ENCODE measurements at regions not wholly inside any gene's neighbourhood (a gene's known extent, or its start where the extent isn't known, plus 50 kb on each side); places are given as distances from the start of the nearest gene placed in this dataset.

- ATAC-seq = no peak
- no peak for DNase-seq
These were observed 75.5 kb upstream of the PCGF5 start for GRCh38 chr10:91144961-91145360.

DNA sequence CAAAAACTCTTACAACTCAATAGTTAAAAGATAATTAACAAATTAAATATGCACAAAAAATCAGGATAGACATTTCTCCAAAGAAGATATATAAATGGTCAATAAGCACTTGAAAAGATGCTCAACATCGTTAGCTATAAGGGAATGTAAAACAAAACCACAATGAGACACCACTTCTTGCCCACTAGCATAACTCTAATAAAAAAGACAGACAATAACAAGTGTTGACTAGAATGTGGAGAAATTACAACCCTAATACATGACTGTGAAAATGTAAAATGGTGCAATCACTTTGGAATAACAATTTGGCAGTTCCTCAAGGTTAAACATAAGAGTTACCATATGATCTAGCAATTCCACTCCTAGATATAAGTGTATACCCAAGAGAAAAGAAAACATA lies 74.3 kb upstream of the PCGF5 start:
- Histone ChIP-seq H3K27me3 (ENCODE audit: low read depth) (no peaks in the 10 kb centered on the region), H3K36me3 (no peaks in the 10 kb centered on the region), H3K9me3 (no peaks in the 10 kb centered on the region), H3K4me1 (no peaks in the 10 kb centered on the region), H3K27ac (no peak overlapping the region), H3K4me3 (no peak overlapping the region)
- TF ChIP-seq, protein P1, sequence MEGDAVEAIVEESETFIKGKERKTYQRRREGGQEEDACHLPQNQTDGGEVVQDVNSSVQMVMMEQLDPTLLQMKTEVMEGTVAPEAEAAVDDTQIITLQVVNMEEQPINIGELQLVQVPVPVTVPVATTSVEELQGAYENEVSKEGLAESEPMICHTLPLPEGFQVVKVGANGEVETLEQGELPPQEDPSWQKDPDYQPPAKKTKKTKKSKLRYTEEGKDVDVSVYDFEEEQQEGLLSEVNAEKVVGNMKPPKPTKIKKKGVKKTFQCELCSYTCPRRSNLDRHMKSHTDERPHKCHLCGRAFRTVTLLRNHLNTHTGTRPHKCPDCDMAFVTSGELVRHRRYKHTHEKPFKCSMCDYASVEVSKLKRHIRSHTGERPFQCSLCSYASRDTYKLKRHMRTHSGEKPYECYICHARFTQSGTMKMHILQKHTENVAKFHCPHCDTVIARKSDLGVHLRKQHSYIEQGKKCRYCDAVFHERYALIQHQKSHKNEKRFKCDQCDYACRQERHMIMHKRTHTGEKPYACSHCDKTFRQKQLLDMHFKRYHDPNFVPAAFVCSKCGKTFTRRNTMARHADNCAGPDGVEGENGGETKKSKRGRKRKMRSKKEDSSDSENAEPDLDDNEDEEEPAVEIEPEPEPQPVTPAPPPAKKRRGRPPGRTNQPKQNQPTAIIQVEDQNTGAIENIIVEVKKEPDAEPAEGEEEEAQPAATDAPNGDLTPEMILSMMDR (IDR thresholded peaks at IDR 0.05) = no peak
- DNase-seq (no peak), ATAC-seq (no peak)
- intact Hi-C loops (cut with DNase I) = no loop called here

More at GRCh38 chr10:91144961-91145360, 75.5 kb upstream of the PCGF5 start:
- intact Hi-C loops (cut with DNase I) = no loop called here
- H3K36me3 ChIP-seq = no peaks in the 10 kb centered on the region
- TF ChIP-seq, protein P1 (IDR thresholded peaks at IDR 0.05) = no peak
- no peaks in the 10 kb centered on the region for H3K4me1 ChIP-seq
- no peak overlapping the region for H3K4me3 ChIP-seq
- H3K27me3 ChIP-seq (ENCODE audit: low read depth) = no peaks in the 10 kb centered on the region
- no peak overlapping the region for H3K27ac ChIP-seq
- H3K9me3 ChIP-seq = no peaks in the 10 kb centered on the region

- intact Hi-C loops (cut with DNase I) = no loop called here
- TF ChIP-seq, protein P1 (IDR thresholded peaks at IDR 0.05) = no peak
These were observed 70.9 kb upstream of the PCGF5 start for GRCh38 chr10:91149550-91149949.

GRCh38 chr10:91150631-91151030 lies 69.8 kb upstream of the PCGF5 start:
- H3K27ac ChIP-seq = no peak overlapping the region
- H3K9me3 ChIP-seq = no peaks in the 10 kb centered on the region
- ATAC-seq (no peak), DNase-seq (no peak)
- no peaks in the 10 kb centered on the region for H3K36me3 ChIP-seq
- H3K27me3 ChIP-seq (ENCODE audit: low read depth) = no peaks in the 10 kb centered on the region
- H3K4me3 ChIP-seq = no peak overlapping the region
- TF ChIP-seq, protein P1 (IDR thresholded peaks at IDR 0.05) = no peak
- intact Hi-C loops (cut with DNase I) = no loop called here
- H3K4me1 ChIP-seq = no peaks in the 10 kb centered on the region

More at GRCh38 chr10:91149550-91149949, 70.9 kb upstream of the PCGF5 start:
- Histone ChIP-seq H3K36me3 (no peaks in the 10 kb centered on the region), H3K9me3 (no peaks in the 10 kb centered on the region), H3K4me1 (no peaks in the 10 kb centered on the region), H3K27ac (no peak overlapping the region), H3K27me3 (ENCODE audit: low read depth) (no peaks in the 10 kb centered on the region), H3K4me3 (no peak overlapping the region)
- no peak for DNase-seq
- no peak for ATAC-seq

- TF ChIP-seq, protein P1 (IDR thresholded peaks at IDR 0.05) = no peak
- Histone ChIP-seq H3K36me3 (no peaks in the 10 kb centered on the region), H3K27me3 (ENCODE audit: low read depth) (no peaks in the 10 kb centered on the region), H3K9me3 (no peaks in the 10 kb centered on the region), H3K4me3 (no peak overlapping the region), H3K27ac (no peak overlapping the region), H3K4me1 (no peaks in the 10 kb centered on the region)
- ATAC-seq = no peak
- intact Hi-C loops (cut with DNase I) = no loop called here
- DNase-seq = no peak
These were observed 67.0 kb upstream of the PCGF5 start for GRCh38 chr10:91153508-91153907.

DNA sequence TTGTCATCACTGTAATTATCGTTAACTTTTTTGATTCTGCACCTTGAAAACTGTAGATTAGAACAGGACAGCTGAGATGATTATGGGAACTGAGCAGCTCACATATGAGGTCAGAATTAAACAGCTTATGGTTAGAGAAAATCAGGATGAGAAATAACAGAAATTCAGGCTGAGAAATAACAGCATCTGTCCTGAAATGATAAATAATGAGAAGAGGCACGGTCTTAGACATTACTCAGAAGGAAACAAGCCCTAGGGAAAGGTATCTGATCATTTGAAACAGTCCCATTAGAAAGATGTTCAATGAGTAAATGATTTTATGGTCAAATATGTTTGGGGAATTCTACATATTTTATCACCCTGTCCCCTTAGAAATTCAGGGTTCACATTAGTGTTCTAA lies 65.6 kb upstream of the PCGF5 start:
- TF ChIP-seq, protein P1 (IDR thresholded peaks at IDR 0.05) = no peak
- no peak for DNase-seq

More for the DNA sequence above, 65.6 kb upstream of the PCGF5 start:
- no peak for ATAC-seq
- no peaks in the 10 kb centered on the region for H3K4me1 ChIP-seq
- no peak overlapping the region for H3K4me3 ChIP-seq
- no peaks in the 10 kb centered on the region for H3K9me3 ChIP-seq
- no peaks in the 10 kb centered on the region for H3K36me3 ChIP-seq
- no peaks in the 10 kb centered on the region for H3K27me3 ChIP-seq (ENCODE audit: low read depth)
- intact Hi-C loops (cut with DNase I) = no loop called here
- H3K27ac ChIP-seq = no peak overlapping the region

All from lower lobe of right lung (tissue), 2 donors.